ENCODE measurements at regions not wholly inside any gene's neighbourhood (a gene's known extent, or its start where the extent isn't known, plus 50 kb on each side); places are given as distances from the start of the nearest gene placed in this dataset.

- CTCF ChIA-PET: no interaction called here
Measured at GRCh38 chr2:129504646-129505045, 474.8 kb upstream of the RAB6C start.

More at GRCh38 chr2:129504646-129505045, 474.8 kb upstream of the RAB6C start:
- no peaks in the 10 kb centered on the region for H4K20me1 ChIP-seq (replicated peaks; ENCODE audit: control insufficient read depth, extremely low read depth, insufficient read depth, low read length)
- no peaks in the 10 kb centered on the region for H3K9me1 ChIP-seq (replicated peaks; ENCODE audit: control insufficient read depth, extremely low read depth, insufficient read depth, low read length)
- H3K4me3 ChIP-seq (replicated peaks in 1 of 3; ENCODE audit: insufficient read depth in 1 of 3, low read depth in 1 of 3, low read length in 3 of 3): no peak overlapping the region
- TF ChIP-seq POLR2AphosphoS5 (IDR thresholded peaks at IDR 0.05; ENCODE audit: insufficient read depth, low read depth, low read length) (no peak), FOS (IDR thresholded peaks at IDR 0.05; ENCODE audit: borderline replicate concordance, insufficient read depth, low read length) (no peak), MYC (IDR thresholded peaks at IDR 0.05; ENCODE audit: low read depth, low read length) (no peak), JUN (IDR thresholded peaks at IDR 0.05; ENCODE audit: borderline replicate concordance, insufficient read depth, insufficient read length, low read depth) (no peak), POLR2A (IDR thresholded peaks at IDR 0.05; ENCODE audit: low read depth, low read length) (no peak), CTCF (IDR thresholded peaks at IDR 0.05; ENCODE audit: extremely low read depth in 1 of 2, insufficient read depth in 1 of 2, low read depth in 1 of 2, low read length in 2 of 2) (no peak), MAX (IDR thresholded peaks at IDR 0.05; ENCODE audit: insufficient read depth, insufficient read length) (no peak), GATA2 (IDR thresholded peaks at IDR 0.05; ENCODE audit: insufficient read depth, insufficient read length, low read depth, low read length) (no peak), EZH2 (IDR thresholded peaks at IDR 0.05; ENCODE audit: borderline replicate concordance, low read depth, low read length, severe bottlenecking) (no peak)
- no peaks in the 10 kb centered on the region for H3K4me1 ChIP-seq (ENCODE audit: control insufficient read depth, extremely low read depth, insufficient read depth, low read length)
- no peak for DNase-seq (ENCODE audit: low read depth, low spot score)
- no peak overlapping the region for H3K4me2 ChIP-seq (ENCODE audit: insufficient read depth, low read length)
- POLR2A ChIA-PET: no interaction called here
- no peak overlapping the region for H3K27ac ChIP-seq (ENCODE audit: insufficient read depth, low read depth, low read length)
- H3K9ac ChIP-seq (replicated peaks; ENCODE audit: extremely low read depth, insufficient read depth, low read length): no peak overlapping the region
- H2AFZ ChIP-seq (ENCODE audit: low read depth, low read length): no peak overlapping the region
- no peaks in the 10 kb centered on the region for H3K36me3 ChIP-seq (ENCODE audit: control insufficient read depth in 2 of 2, extremely low read depth in 1 of 2, insufficient read depth in 2 of 2, low read length in 2 of 2)
- FAIRE-seq: no peak
- dilution Hi-C loops (cut with MboI; ENCODE audit: extremely low pct_ligation_motif_present, low sequenced_read_pairs) (no loop called here), intact Hi-C loops (cut with micrococcal nuclease) (no loop called here)
- no peaks in the 10 kb centered on the region for H3K79me2 ChIP-seq (ENCODE audit: control insufficient read depth, insufficient read depth, low read length)
- H3K9me3 ChIP-seq (replicated peaks; ENCODE audit: control insufficient read depth, insufficient read depth, low read length): peaks cover 8% of the 10 kb centered on the region
- no TSS peak for BruUV-seq (replicated peaks)
- no peaks in the 10 kb centered on the region for H3K27me3 ChIP-seq (ENCODE audit: control insufficient read depth in 2 of 2, insufficient read depth in 2 of 2, low read length in 2 of 2)
